ENCODE measurements at regions not wholly inside any gene's neighbourhood (a gene's known extent, or its start where the extent isn't known, plus 50 kb on each side); places are given as distances from the start of the nearest gene placed in this dataset.

DNA sequence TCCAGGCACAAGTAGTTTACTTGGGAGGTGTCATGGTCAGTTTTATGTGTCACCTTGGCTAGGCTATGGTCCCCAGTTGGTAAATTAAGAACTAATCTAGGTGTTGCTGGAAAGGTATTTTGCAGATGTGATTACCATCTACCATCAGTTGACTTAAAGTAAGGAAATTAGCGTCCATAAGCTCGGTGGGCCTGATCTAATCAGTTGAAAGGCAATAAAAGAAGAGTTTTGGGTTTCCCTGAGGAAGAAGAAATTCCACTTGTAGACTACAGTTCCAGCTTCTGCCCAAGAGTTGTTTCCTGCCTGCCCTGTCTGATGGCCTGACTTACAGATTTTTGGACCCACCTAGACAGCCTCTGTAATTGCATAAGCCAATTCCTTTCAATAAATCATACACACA is 438.7 kb upstream of the PROK2 start:
- H3K9me3 Mint-ChIP-seq = peaks cover 54% of the 10 kb centered on the region
- H3K27me3 Mint-ChIP-seq (ENCODE audit: low read depth, poor library complexity) = peaks cover 21% of the 10 kb centered on the region
- peaks cover 28% of the 10 kb centered on the region for H3K36me3 Mint-ChIP-seq (ENCODE audit: low read depth)
- TF ChIP-seq, protein P1, sequence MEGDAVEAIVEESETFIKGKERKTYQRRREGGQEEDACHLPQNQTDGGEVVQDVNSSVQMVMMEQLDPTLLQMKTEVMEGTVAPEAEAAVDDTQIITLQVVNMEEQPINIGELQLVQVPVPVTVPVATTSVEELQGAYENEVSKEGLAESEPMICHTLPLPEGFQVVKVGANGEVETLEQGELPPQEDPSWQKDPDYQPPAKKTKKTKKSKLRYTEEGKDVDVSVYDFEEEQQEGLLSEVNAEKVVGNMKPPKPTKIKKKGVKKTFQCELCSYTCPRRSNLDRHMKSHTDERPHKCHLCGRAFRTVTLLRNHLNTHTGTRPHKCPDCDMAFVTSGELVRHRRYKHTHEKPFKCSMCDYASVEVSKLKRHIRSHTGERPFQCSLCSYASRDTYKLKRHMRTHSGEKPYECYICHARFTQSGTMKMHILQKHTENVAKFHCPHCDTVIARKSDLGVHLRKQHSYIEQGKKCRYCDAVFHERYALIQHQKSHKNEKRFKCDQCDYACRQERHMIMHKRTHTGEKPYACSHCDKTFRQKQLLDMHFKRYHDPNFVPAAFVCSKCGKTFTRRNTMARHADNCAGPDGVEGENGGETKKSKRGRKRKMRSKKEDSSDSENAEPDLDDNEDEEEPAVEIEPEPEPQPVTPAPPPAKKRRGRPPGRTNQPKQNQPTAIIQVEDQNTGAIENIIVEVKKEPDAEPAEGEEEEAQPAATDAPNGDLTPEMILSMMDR (IDR thresholded peaks at IDR 0.05) = no peak
- peaks cover 10% of the 10 kb centered on the region for H3K4me1 Mint-ChIP-seq
- DNase-seq = no peak
- no peak overlapping the region for H3K27ac Mint-ChIP-seq
- no peak overlapping the region for H3K4me3 Mint-ChIP-seq

DNA sequence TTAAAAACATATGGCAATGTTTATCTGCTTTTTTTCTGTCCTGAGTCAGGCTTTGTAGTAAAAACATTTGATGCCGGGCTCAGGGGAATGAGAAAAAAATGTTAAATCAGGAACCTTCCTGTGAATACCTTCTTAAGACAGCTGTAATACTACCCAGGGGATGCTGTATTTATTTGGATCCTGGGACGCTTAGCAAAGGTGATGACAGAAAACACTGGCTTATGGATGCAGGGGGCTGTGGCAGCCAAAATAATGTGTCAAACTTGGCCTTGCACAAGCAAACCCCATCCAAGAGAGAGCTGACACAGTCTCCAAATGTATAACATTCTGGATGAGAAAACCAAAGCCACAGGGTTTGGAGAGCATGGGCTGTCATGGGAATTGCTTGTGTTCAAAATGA is 438.2 kb upstream of the PROK2 start:
- Mint-ChIP-seq H3K27ac (no peak overlapping the region), H3K9me3 (peaks cover 51% of the 10 kb centered on the region), H3K27me3 (ENCODE audit: low read depth, poor library complexity) (peaks cover 23% of the 10 kb centered on the region), H3K4me1 (peaks cover 9% of the 10 kb centered on the region), H3K4me3 (no peak overlapping the region), H3K36me3 (ENCODE audit: low read depth) (peaks cover 28% of the 10 kb centered on the region)
- TF ChIP-seq, protein P1 (IDR thresholded peaks at IDR 0.05) = no peak
- no peak for DNase-seq

DNA sequence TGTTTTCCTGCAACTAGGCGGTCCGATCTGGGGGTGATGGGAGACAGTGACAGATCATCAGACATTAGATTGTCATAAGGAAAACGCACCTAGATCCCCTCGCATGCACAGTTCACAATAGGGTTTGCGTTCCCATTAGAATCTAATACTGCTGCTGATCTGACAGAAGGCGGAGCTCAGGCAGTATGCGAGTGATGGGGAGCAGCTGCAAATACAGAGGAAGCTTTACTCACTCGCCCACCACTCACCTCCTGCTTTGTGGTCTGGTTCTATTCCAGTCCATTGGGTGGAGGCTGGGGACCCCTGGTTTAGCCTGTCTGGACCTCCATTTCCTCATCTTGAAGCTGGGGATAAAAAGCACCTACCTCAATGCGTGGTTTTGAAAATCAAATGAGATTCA is 437.5 kb upstream of the PROK2 start:
- Mint-ChIP-seq H3K27me3 (ENCODE audit: low read depth, poor library complexity) (peaks cover 23% of the 10 kb centered on the region), H3K4me1 (peaks cover 2% of the 10 kb centered on the region), H3K4me3 (no peak overlapping the region), H3K36me3 (ENCODE audit: low read depth) (peaks cover 23% of the 10 kb centered on the region), H3K27ac (no peak overlapping the region), H3K9me3 (peaks cover 47% of the 10 kb centered on the region)
- TF ChIP-seq, protein P1 (IDR thresholded peaks at IDR 0.05) = no peak
- no peak for DNase-seq

DNA sequence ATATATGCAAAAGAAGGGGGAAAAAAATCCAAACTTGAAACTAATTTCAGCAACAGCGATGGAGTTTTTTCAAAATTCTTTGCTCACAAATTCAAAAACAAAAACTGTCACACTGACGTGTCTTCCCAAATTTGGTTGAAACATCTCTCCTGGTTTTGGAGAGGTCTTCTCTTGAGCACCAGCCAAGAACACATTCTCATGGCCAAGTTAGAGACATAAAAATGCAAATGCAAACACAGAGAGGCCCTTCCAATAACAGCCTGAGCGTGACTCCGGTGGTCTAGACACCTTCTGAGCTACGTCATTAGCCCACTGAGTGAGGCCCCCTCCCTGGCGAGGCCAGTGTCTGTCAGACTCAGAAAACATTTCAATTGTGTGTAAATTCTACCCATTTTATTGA is 436.0 kb upstream of the PROK2 start:
- Mint-ChIP-seq H3K27me3 (ENCODE audit: low read depth, poor library complexity) (peaks cover 23% of the 10 kb centered on the region), H3K4me3 (no peak overlapping the region), H3K9me3 (peaks cover 37% of the 10 kb centered on the region), H3K27ac (no peak overlapping the region), H3K4me1 (no peaks in the 10 kb centered on the region), H3K36me3 (ENCODE audit: low read depth) (peaks cover 17% of the 10 kb centered on the region)
- TF ChIP-seq, protein P1 (IDR thresholded peaks at IDR 0.05) = no peak
- no peak for DNase-seq

DNA sequence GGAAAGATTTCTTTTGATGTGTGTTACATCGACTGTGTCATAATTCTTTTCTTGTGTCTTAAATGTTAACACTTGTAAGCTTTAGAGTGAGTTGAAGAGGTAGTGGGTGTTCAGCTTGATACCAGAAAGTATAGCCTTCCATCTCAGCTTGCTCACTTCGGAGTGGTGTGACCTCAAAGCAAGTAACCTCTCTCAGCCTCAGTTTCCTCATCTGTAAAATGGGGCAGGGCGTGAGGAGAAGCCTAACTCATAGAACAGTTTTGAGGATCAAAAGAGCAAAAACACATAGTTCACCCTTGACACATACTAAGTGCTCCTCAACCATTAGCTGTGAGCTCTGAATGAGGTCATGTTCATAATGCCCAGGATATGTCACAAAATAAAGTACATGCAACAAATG is 434.8 kb upstream of the PROK2 start:
- TF ChIP-seq, protein P1 (IDR thresholded peaks at IDR 0.05) = no peak
- Mint-ChIP-seq H3K4me3 (no peak overlapping the region), H3K36me3 (ENCODE audit: low read depth) (peaks cover 5% of the 10 kb centered on the region), H3K4me1 (no peaks in the 10 kb centered on the region), H3K27me3 (ENCODE audit: low read depth, poor library complexity) (peaks cover 19% of the 10 kb centered on the region), H3K27ac (no peak overlapping the region), H3K9me3 (peaks cover 25% of the 10 kb centered on the region)
- no peak for DNase-seq

DNA sequence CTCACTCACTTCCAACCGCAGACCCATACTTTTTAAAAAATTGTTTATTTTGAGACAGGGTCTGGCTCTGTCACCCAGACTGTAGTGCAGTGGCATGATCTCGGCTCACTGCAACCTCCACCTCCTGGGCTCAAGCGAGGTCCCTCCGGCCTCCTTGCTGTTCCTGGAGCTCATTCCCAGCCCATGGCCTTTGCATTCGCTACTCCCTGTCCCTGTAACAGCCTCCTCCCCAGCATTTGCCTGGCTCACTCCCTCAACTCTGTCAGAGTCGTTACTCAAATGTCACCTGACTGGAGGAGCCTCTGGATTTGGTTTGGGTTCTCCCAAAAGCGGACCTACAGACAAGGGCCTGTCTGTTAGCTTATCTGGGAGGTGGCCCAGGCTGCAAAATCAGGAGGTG is 432.6 kb upstream of the PROK2 start:
- Mint-ChIP-seq H3K27me3 (ENCODE audit: low read depth, poor library complexity) (peaks cover 8% of the 10 kb centered on the region), H3K27ac (peak overlapping the region; percentile 5), H3K9me3 (peaks cover 7% of the 10 kb centered on the region), H3K4me1 (no peaks in the 10 kb centered on the region), H3K4me3 (no peak overlapping the region), H3K36me3 (ENCODE audit: low read depth) (no peaks in the 10 kb centered on the region)
- TF ChIP-seq, protein P1 (IDR thresholded peaks at IDR 0.05) = no peak
- DNase-seq = no peak
